Activated B cell treated with CpG ODN at 0.5 μM for 24 hours (primary cell): ENCODE measurements at regions not wholly inside any gene's neighbourhood (a gene's known extent, or its start where the extent isn't known, plus 50 kb on each side); places are given as distances from the start of the nearest gene placed in this dataset.

Experiments used
- ATAC-seq: fragments of 200-7000 bp; cut with Tn5 transposase; one replicate; pipeline ENCODE4 v1.10.0; 2021; ENCODE audit warnings: low read depth, mild to moderate bottlenecking, moderate library complexity
- CTCF ChIA-PET: fragments of 350-600 bp; sonication (Branson Sonifier 250); formaldehyde crosslinking; loops from one replicate; lab custom pipeline; 2021; ENCODE audit warnings: antibody characterized with exemption; lab: Charles Lee
- POLR2A ChIA-PET: fragments of 350-600 bp; sonication (Branson Sonifier 250); formaldehyde crosslinking; loops from one replicate; lab custom pipeline; 2021; ENCODE audit warnings: antibody characterized with exemption; lab: Charles Lee
- DNase-seq: peaks from one replicate; pipeline ENCODE4 v3.0.0; 2022
- H3K27ac Mint-ChIP-seq: one replicate; pipeline ENCODE4 v1.8.0; 2020; ENCODE audit warnings: mixed read lengths
- H3K27me3 Mint-ChIP-seq: one replicate; pipeline ENCODE4 v1.8.0; 2021; ENCODE audit warnings: mixed read lengths
- H3K36me3 Mint-ChIP-seq: one replicate; pipeline ENCODE4 v1.8.0; 2021; ENCODE audit warnings: low read depth, mixed read lengths
- H3K4me1 Mint-ChIP-seq: one replicate; pipeline ENCODE4 v1.8.0; 2021; ENCODE audit warnings: mixed read lengths
- H3K4me3 Mint-ChIP-seq: one replicate; pipeline ENCODE4 v1.8.0; 2020; ENCODE audit warnings: mild to moderate bottlenecking, mixed read lengths
- H3K9me3 Mint-ChIP-seq: one replicate; pipeline ENCODE4 v1.8.0; 2020; ENCODE audit warnings: mixed read lengths
- CTCF ChIP-seq: fragments of 200-600 bp; IDR thresholded peaks from one replicate; pipeline ENCODE4 v1.8.0; 2022; ENCODE audit warnings: antibody characterized with exemption, mild to moderate bottlenecking
- intact Hi-C: fragments of 100-400 bp; cut with micrococcal nuclease; formaldehyde crosslinking; loops from one replicate; pipeline ENCODE4 v1.15.1; 2024

- no peaks in the 10 kb centered on the region for H3K36me3 Mint-ChIP-seq
- H3K9me3 Mint-ChIP-seq: no peaks in the 10 kb centered on the region
- no peak for ATAC-seq
- ChIA-PET POLR2A (no interaction called here), CTCF (no interaction called here)
- H3K4me3 Mint-ChIP-seq: no peak overlapping the region
- H3K4me1 Mint-ChIP-seq: peaks cover 7% of the 10 kb centered on the region
- DNase-seq: no peak
- H3K27me3 Mint-ChIP-seq: peaks cover 28% of the 10 kb centered on the region
- H3K27ac Mint-ChIP-seq: no peak overlapping the region
- no peak for TF ChIP-seq CTCF
- intact Hi-C loops: no loop called here
Observed at GRCh38 chr7:98475352-98475751, 74.5 kb upstream of the BAIAP2L1 start.

- Mint-ChIP-seq H3K36me3 (no peaks in the 10 kb centered on the region), H3K4me1 (peaks cover 7% of the 10 kb centered on the region), H3K27me3 (peaks cover 33% of the 10 kb centered on the region), H3K9me3 (no peaks in the 10 kb centered on the region), H3K27ac (no peak overlapping the region), H3K4me3 (no peak overlapping the region)
- no peak for TF ChIP-seq CTCF
- ChIA-PET POLR2A (no interaction called here), CTCF (no interaction called here)
- no peak for DNase-seq
- intact Hi-C loops: no loop called here
- no peak for ATAC-seq
Observed at GRCh38 chr7:98474558-98474957, 73.7 kb upstream of the BAIAP2L1 start.

GRCh38 chr7:98472521-98472954 lies 71.6 kb upstream of the BAIAP2L1 start:
- intact Hi-C loops: no loop called here
- H3K27me3 Mint-ChIP-seq: peaks cover 38% of the 10 kb centered on the region
- peaks cover 3% of the 10 kb centered on the region for H3K9me3 Mint-ChIP-seq
- peaks cover 7% of the 10 kb centered on the region for H3K4me1 Mint-ChIP-seq
- no peaks in the 10 kb centered on the region for H3K36me3 Mint-ChIP-seq
- ATAC-seq: no peak
- ChIA-PET POLR2A (no interaction called here), CTCF (no interaction called here)
- TF ChIP-seq CTCF: no peak
- H3K27ac Mint-ChIP-seq: no peak overlapping the region
- no peak overlapping the region for H3K4me3 Mint-ChIP-seq
- DNase-seq: no peak

GRCh38 chr7:98470485-98471240 lies 69.8 kb upstream of the BAIAP2L1 start:
- peaks cover 33% of the 10 kb centered on the region for H3K27me3 Mint-ChIP-seq
- peaks cover 3% of the 10 kb centered on the region for H3K9me3 Mint-ChIP-seq
- TF ChIP-seq CTCF: no peak
- intact Hi-C loops: no loop called here
- DNase-seq (no peak), ATAC-seq (no peak)
- H3K36me3 Mint-ChIP-seq: no peaks in the 10 kb centered on the region
- H3K4me1 Mint-ChIP-seq: peaks cover 7% of the 10 kb centered on the region
- ChIA-PET POLR2A (no interaction called here), CTCF (no interaction called here)
- peak overlapping the region; percentile 19 for H3K4me3 Mint-ChIP-seq
- H3K27ac Mint-ChIP-seq: no peak overlapping the region

- ATAC-seq (no peak), DNase-seq (no peak)
- TF ChIP-seq CTCF: no peak
- POLR2A ChIA-PET: no interaction called here
- H3K9me3 Mint-ChIP-seq: peaks cover 3% of the 10 kb centered on the region
- no peak overlapping the region for H3K27ac Mint-ChIP-seq
- H3K27me3 Mint-ChIP-seq: peaks cover 31% of the 10 kb centered on the region
- H3K36me3 Mint-ChIP-seq: no peaks in the 10 kb centered on the region
- CTCF ChIA-PET: no interaction called here
- peaks cover 7% of the 10 kb centered on the region for H3K4me1 Mint-ChIP-seq
- intact Hi-C loops: no loop called here
- no peak overlapping the region for H3K4me3 Mint-ChIP-seq
Observed at GRCh38 chr7:98469088-98469487, 68.2 kb upstream of the BAIAP2L1 start.
